Stromal cell of bone marrow (primary cell): ENCODE measurements at regions not wholly inside any gene's neighbourhood (a gene's known extent, or its start where the extent isn't known, plus 50 kb on each side); places are given as distances from the start of the nearest gene placed in this dataset.

ENCODE experiments used
- DNase-seq: peaks from one replicate; pipeline ENCODE4 v3.0.0-alpha.2; 2012; ENCODE audit warnings: low read depth

DNA sequence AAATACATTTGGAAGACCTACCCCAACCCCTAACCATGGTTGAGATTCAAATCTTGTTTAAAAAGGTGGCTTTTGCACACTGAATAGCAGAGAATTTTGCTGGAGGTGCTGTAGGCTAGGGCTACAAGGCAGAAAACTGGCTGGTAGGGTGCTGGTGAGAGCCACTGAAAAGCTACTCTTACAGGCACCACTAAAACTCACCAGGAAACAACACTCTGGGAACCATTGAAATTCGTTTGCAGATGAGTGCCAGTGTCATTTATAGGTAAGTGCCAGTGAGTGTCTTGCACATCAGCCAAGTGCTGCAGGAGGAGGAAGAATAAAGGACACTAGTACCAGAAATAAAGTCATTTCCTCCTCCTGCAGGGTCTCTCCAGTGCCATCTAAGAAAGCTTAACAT lies 610.2 kb downstream of the ZNF385D start:
- no peak for DNase-seq

GRCh38 chr3:21138085-21138484 lies 612.9 kb downstream of the ZNF385D start:
- DNase-seq: no peak

- no peak for DNase-seq
Observed at GRCh38 chr3:21132896-21133295, 618.1 kb downstream of the ZNF385D start.

DNA sequence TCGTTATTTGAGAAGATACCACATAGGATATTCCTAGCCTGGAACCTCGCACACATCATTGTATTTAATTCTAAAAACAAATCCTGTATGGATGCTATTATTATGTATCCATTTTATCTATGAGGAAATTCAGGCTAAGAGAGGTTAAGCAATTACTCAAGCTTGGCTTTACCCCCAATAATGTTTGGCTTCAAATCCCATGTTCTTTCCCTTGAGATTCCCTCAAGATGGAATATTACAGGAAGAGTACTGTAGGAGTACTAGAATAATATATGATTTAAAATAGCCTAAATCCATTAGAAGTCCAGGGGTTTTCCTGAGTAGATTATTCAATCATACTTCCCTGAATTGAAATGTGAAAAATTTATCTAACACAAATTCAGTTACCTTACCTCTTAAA lies 630.2 kb downstream of the ZNF385D start:
- DNase-seq: no peak

DNA sequence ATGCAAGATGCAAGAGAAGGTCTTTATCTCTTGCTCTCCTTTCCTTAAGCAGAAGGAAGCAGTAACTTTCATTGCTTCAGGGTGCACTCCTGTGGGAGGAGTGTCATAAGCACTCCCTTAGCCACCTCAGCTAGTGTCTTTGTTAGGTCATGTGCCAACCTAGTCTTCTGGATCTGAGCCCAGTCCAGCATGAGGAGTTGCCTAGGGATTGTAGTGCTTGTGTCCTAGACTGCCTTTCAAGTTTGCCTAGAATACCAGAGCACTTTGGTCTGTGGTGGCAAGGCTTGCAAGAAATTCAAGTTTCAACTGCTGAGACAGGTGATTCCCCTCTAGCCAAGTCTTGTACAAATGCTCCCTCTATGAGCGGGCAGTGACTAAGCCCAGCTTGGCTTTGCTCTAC lies 633.6 kb downstream of the ZNF385D start:
- DNase-seq: no peak

DNA sequence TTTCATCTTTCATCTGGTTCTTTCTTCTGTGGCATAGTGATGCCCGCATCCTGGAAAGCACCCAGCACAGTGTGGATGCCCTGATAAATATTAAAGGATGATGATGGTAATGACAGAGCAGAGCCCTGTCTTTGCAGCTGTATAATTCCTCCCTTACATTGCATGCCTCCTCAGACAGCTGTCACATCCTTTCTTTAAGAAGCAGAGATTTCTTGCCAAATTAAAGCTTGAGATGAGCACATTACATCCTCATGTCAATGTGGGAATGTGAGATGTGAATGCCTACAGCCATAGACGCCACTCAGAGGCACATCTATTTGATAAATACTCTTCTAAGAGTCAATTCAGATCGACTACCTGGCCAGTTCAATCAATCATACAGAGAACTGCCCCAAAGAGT lies 642.0 kb downstream of the ZNF385D start:
- no peak for DNase-seq

- no peak for DNase-seq
Observed at GRCh38 chr3:21105784-21106183, 645.2 kb downstream of the ZNF385D start.

DNA sequence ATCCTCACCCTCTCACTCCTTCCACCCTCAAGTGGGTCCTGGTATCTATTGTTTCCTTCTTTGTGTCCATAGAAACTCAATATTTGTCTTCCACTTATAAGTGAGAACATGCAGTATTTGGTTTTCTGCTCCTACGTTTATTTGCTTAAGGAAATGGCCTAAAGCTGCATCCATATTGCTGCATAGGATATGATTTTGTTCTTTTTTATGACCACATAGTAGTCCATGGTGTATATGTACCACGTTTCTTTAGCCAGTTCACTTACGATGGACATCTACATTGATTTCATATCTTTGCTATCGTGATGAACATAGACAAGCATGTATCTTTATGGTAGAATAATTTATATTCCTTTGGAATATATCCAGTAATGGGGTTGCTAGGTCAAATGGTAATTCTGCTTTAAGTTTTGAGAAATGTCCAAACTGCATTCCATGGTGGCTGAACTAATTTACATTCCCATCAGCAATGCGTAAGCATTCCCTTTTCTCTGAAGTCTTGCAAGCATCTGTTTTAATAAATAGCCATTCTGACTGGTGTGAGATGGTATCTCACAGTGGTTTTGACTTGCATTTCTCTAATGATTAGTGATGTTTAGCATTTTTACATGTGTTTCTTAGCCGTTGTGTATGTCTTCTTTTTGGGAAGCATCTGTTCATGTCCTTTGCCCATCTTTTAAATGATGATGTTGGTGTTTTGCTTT lies 650.2 kb downstream of the ZNF385D start:
- DNase-seq: no peak

DNA sequence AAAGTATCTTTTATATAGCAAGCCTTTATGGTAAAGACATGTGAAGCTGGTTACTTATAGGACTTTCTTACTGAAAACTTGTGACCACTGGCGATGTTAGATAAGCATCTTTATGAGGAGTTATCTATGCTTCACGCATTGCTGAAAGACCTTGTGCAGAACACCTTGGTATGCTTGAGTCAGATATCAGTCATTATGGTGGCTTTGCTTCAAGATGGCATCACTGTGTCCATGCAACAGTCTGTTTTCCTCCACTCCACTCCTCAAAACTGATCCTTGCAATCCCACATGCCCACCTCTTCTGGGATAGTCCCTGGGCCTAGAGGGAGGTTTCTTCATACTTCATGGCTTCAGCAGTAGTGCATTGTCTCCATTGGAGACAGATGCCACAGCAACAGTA lies 656.3 kb downstream of the ZNF385D start:
- DNase-seq: no peak

GRCh38 chr3:21073561-21073960 lies 677.4 kb downstream of the ZNF385D start:
- no peak for DNase-seq

DNA sequence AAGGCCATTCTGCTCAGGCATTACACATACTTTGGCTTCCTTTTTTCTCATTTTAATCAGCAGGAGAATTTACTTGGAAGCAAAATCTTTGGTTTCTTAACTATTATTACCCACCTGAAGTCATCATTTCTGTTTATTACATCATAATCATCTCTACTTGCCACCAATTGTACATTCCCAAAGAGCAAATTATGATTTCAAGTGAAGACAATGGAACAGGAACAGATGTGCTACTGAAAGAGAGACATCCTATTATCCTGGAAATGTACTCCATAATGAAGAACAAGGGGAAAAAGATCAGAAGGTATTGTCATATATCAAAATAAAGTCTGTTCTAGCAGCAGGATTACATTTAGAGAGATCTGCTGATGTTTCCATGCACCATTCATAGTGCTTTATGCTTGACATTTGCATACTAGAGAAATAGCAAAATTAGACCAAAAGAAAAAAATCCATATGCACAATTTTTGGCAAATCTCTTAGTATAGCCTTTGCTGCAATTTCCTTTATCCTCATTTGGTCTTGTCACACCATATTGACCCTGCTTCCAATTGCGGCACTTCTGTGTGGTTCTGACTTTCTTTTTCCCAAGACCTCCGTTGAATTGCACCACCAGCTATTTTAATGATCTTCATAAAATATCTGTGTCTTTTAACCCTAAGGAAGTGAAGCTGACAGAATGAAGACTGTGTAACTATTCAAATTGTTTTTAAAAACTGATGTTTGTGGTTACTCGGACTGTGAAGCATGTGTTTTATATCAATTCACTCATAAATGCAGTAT lies 683.8 kb downstream of the ZNF385D start:
- DNase-seq: no peak

DNA sequence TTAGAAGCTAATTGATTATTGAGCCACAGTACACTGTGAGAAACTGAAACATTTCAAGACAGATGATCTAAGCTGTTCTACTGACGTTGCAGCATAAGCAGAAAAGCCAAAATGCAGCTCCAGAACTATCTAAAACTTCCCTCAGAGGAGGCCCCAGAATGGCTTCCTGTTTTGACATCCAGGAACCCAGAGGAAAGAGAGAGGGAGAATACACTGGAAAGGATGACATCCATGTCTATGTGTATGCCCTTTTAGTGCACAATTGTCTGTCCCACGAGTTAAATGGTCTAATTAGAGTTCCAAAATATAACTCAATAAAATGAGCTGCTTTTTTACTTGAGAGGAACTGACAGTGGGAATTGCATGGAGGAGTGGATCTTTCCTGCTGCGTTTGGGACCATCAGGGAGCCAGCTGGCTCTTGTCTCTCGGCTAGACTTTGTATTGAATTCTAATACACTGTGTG lies 688.1 kb downstream of the ZNF385D start:
- DNase-seq: no peak

- DNase-seq: no peak
Observed at GRCh38 chr3:21059404-21059803, 691.6 kb downstream of the ZNF385D start.

GRCh38 chr3:21056293-21056692 lies 694.7 kb downstream of the ZNF385D start:
- DNase-seq: no peak

- DNase-seq: no peak
Observed at GRCh38 chr3:21055015-21055414, 696.0 kb downstream of the ZNF385D start.

DNA sequence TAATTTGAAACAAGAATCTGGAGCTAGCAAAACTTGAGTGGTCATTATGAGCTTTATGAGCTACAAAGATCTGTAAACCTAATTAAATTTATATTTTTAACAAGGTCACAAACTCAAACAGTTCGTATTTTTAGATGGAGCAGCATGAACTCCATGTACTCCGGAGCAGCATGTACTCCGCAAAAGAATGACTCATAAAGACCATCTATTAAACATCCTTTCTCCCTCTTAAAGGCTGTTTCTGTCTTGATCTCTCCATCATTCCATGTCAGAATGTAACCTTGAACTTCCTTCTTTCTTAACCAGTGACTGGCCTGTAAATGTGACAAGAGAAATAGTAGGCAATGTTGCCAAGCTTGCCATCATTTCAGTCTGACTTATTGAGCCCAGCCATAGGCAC lies 696.9 kb downstream of the ZNF385D start:
- DNase-seq: no peak

DNA sequence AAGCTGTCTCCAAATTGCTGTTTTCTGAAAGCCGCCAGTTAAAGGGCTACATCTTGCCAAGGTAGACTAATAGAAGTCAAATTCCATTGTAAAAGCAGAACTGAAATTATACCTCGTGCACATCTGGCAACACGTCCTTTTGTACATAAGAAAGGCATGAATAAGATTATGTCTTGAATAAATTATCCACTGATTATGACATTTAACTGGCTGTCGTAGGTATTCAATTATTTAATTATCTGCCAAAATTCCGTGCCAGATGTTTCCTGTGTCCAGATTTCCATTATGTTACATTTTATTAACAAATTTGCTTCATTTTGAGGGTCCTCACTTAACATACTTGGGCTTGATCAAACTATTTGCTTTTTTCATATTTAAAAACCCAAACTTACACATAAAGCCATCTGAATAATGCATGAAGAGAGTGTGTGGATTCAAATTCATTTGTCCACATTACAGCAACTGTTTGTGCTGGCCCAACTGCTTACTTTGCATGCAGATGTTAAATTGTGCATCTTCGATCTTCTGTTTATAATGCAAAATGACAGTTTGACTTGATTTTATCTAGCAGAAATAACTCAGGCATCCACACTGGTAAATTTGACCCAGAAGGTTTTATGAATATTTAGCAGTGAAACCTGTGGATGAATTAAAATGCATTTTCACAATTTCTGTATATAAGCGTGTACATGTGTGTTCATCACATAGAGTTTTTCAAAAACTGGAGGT lies 701.5 kb downstream of the ZNF385D start:
- DNase-seq: no peak

- no peak for DNase-seq
Observed at GRCh38 chr3:21043139-21043538, 707.9 kb downstream of the ZNF385D start.

DNA sequence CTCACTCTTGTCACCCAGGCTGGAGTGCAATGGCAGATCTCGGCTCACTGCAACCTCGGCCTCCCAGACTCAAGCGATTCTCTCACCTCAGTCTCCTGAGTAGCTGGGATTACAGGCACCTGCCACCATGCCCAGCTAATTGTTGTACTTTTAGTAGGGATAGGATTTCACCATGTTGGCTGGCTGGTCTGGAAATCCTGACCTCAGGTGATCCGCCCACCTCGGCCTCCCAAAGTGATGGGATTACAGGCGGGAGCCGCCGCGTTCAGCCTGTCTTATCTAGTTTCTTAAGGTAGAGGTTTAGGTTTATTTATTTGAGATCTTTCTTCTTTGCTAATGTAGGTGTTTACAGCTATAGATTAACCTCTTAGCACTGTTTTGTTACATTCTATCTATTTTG lies 708.8 kb downstream of the ZNF385D start:
- no peak for DNase-seq

- no peak for DNase-seq
Observed at GRCh38 chr3:21041621-21042020, 709.4 kb downstream of the ZNF385D start.

DNA sequence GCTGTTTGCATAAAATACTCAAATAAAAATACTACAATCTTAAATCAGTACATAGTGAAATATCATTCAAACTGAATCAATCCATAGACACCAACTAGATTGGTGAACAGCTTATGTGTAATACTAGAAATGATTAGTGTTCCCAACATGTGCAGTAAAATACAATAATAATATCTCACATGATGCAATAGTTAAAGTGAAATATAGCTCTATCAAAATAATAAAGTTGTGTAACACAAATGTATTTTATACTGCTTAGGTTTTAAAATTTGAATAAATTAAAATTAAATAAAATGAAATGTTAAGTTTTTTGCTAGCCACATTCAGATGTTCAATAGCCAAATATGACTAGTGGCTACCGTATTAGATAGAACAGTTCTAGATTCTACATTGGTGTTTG lies 714.1 kb downstream of the ZNF385D start:
- no peak for DNase-seq

DNA sequence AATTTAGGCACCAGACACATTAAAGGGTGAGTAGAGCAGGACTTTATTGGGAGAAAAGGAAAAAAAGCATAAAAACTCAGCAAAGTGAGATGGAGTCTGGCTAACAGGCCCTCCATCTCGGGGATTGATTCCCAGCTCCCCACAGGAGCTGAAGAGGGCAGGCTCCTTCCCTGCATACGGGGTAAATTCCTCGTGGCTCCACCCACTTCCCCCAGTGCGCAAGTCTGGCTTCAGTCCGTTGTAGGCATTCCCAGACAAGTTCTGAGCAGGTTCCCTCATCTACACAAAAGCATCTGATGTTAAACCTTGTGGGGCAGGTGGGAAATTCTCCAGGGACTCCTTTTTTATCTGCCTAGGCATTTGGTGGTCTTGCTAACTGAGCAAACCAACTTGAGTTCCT lies 722.6 kb downstream of the ZNF385D start:
- no peak for DNase-seq

DNA sequence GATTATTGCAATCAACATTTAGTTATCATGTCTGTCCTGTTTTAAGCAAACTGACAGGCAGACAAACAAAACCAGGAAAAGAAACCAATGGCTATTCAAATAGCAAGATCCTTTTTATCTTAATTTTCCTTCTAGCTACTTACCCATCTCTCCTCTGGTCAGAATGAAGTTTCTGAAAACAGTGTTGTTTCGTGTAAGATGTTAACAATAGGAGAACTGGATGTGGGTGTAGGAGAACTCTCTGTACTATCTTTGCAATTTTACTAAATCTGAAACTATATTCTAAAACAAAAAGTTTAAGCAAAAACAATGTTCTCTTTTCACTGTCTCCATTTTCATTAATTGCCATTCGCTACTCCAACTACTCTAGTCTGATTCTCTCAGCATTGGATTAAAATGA lies 726.4 kb downstream of the ZNF385D start:
- DNase-seq: no peak
